ENCODE measurements at regions not wholly inside any gene's neighbourhood (a gene's known extent, or its start where the extent isn't known, plus 50 kb on each side); places are given as distances from the start of the nearest gene placed in this dataset.

DNA sequence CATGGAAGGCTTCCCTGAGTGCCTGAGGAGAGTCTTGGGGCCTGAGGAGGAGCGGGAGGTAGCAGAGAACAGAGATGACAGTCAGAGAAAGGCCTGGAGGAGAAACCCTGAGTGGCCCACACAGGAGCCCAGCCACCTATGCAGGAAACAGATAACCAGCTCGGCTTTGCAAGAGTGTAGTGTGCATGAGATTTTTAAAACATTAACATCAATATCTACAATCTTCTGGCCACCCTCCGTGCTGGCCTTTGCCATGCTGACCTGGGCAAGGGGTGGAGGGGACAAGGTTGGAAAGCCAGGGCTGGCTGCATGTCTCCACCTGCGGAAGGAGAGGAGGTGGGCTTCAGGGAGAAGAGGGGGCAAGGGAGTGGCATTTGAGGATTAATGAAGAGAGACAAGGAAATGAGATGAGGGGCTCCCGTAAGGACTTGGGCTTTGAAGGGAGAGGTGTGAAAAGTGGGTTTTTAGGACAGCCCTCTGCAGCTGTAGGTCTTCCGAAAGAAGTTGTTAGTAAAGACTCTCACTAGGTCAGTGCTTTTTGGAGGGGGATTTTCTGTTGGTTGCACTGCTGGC is 59.3 kb upstream of the SDK1 start:
- TF ChIP-seq, protein P1, sequence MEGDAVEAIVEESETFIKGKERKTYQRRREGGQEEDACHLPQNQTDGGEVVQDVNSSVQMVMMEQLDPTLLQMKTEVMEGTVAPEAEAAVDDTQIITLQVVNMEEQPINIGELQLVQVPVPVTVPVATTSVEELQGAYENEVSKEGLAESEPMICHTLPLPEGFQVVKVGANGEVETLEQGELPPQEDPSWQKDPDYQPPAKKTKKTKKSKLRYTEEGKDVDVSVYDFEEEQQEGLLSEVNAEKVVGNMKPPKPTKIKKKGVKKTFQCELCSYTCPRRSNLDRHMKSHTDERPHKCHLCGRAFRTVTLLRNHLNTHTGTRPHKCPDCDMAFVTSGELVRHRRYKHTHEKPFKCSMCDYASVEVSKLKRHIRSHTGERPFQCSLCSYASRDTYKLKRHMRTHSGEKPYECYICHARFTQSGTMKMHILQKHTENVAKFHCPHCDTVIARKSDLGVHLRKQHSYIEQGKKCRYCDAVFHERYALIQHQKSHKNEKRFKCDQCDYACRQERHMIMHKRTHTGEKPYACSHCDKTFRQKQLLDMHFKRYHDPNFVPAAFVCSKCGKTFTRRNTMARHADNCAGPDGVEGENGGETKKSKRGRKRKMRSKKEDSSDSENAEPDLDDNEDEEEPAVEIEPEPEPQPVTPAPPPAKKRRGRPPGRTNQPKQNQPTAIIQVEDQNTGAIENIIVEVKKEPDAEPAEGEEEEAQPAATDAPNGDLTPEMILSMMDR (IDR thresholded peaks at IDR 0.05): no peak
- no peak for TF ChIP-seq ZFX (IDR thresholded peaks at IDR 0.05; ENCODE audit: borderline replicate concordance)

All from 22Rv1 (cell line).